ENCODE measurements at regions not wholly inside any gene's neighbourhood (a gene's known extent, or its start where the extent isn't known, plus 50 kb on each side); places are given as distances from the start of the nearest gene placed in this dataset.

DNA sequence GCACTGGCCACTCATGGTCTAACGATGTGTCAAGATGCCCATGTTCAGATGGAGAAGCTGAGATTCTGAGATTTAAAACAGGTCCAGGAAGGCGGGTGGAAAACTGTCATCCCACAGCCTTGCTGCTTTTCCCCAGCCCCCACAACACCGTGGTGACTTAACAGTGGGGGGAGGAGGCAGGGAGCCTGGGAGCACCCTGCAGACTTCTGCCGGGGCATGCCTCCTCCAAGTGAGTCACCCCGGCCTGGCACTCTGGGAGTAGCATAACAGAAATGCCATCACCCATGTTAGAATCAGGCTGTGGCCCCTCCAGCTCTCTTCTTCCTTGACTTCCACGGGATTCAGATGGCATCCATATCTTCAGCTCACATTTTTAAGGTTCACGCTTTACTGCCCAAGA, 164.8 kb downstream of the CBLN1 start:
- TF ChIP-seq, protein P1, sequence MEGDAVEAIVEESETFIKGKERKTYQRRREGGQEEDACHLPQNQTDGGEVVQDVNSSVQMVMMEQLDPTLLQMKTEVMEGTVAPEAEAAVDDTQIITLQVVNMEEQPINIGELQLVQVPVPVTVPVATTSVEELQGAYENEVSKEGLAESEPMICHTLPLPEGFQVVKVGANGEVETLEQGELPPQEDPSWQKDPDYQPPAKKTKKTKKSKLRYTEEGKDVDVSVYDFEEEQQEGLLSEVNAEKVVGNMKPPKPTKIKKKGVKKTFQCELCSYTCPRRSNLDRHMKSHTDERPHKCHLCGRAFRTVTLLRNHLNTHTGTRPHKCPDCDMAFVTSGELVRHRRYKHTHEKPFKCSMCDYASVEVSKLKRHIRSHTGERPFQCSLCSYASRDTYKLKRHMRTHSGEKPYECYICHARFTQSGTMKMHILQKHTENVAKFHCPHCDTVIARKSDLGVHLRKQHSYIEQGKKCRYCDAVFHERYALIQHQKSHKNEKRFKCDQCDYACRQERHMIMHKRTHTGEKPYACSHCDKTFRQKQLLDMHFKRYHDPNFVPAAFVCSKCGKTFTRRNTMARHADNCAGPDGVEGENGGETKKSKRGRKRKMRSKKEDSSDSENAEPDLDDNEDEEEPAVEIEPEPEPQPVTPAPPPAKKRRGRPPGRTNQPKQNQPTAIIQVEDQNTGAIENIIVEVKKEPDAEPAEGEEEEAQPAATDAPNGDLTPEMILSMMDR (IDR thresholded peaks at IDR 0.05; ENCODE audit: control extremely low read depth, extremely low read depth, low read depth, missing control alignments) = no peak
- ChIA-PET CTCF (interaction anchor here (1.2 kb wide), 1 partner anchor 22 kb away, joined by 3 read pairs; no protein-coding TSS in a partner anchor), POLR2A (no interaction called here)
- DNase-seq (ENCODE audit: extremely low spot score) = no peak

DNA sequence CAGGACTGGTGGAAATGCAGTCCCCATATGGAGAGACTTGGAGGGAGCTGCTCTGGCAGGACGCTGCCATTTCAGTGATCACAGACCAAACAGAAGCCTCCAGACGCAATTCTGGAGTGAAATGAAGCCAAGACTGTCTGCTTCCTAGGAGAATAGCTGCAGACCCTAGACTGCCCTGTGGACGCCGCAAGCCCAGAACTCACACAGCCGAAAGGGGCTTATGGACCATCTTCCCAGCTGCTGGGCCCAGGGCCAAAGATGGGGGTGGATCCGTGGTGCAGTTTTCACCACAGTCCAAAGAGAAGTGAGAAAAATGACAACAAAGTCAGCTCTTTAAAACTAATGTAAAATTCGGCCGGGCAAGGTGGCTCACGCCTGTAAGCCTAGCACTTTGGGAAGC, 165.7 kb downstream of the CBLN1 start:
- ChIA-PET POLR2A (no interaction called here), CTCF (no interaction called here)
- TF ChIP-seq, protein P1 (IDR thresholded peaks at IDR 0.05; ENCODE audit: control extremely low read depth, extremely low read depth, low read depth, missing control alignments) = no peak

DNA sequence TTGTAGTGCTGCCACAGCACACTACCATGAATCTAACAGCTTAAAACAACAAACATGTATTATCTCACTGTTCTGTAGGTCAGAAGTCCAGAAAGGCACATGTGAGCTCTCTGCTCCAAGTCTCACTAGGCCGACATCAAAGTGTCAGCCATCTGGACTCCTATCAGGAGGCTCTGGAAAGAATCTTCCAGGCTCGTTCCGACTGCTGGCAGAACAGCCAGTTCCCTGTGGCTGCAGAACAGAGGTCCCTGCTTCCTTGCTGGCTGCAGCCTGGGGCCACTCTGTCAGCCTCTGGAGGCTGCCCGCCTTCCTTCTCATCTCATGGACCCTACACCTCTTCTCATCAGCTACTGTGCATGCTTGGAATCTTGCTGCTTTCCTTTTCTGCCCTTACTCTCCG, 168.9 kb downstream of the CBLN1 start:
- no peak for DNase-seq (ENCODE audit: extremely low spot score)
- ChIA-PET POLR2A (no interaction called here), CTCF (interaction anchor here (1.8 kb wide), 1 partner anchor 17 kb away, joined by 5 read pairs; no protein-coding TSS in a partner anchor)
- TF ChIP-seq, protein P1 (IDR thresholded peaks at IDR 0.05; ENCODE audit: control extremely low read depth, extremely low read depth, low read depth, missing control alignments) = no peak

More for the DNA sequence above, 165.7 kb downstream of the CBLN1 start:
- DNase-seq (ENCODE audit: extremely low spot score) = no peak

DNA sequence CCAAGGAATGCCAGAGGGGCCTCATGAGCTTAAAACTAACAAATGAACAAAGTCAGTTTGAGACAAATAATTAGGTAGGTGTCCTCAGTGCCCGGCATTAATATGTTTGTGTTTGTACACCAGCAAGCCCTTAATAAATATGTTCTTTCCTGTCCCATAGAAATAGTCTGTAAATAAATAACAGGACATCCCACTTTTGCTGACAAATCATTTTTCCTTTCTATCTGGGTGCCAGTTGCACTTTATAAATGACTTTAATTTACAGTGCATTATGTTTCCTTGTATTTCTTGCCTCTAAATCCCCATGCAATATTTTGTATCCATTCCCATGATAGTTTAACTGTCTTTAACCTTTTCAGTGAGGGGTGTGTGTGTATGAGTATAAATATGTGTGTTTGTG, 170.3 kb downstream of the CBLN1 start:
- DNase-seq (ENCODE audit: extremely low spot score) = no peak
- TF ChIP-seq, protein P1 (IDR thresholded peaks at IDR 0.05; ENCODE audit: control extremely low read depth, extremely low read depth, low read depth, missing control alignments) = no peak
- ChIA-PET POLR2A (no interaction called here), CTCF (interaction anchor here (1.8 kb wide), 1 partner anchor 16 kb away, joined by 5 read pairs; no protein-coding TSS in a partner anchor)

DNA sequence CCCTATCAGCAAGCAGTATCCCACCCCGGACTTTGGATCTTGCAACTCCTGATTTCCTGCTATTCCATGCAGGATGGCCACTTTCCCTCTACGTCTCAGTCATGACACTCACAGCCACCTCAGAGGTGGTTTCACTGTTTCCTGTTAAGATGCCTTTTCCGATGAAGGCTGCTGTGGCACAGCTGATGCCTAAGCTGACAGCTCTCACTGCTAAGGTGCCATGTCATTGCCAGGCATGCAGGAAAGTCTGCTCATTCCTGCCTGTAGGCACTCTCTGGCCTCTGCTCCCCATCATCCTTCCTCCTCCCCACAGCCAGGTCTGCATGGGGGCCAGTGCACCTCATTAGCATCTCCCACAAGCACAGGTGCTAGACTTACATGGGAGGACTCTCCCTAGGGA, 173.0 kb downstream of the CBLN1 start:
- no peak for DNase-seq (ENCODE audit: extremely low spot score)
- ChIA-PET CTCF (no interaction called here), POLR2A (no interaction called here)
- TF ChIP-seq, protein P1 (IDR thresholded peaks at IDR 0.05; ENCODE audit: control extremely low read depth, extremely low read depth, low read depth, missing control alignments) = no peak

DNA sequence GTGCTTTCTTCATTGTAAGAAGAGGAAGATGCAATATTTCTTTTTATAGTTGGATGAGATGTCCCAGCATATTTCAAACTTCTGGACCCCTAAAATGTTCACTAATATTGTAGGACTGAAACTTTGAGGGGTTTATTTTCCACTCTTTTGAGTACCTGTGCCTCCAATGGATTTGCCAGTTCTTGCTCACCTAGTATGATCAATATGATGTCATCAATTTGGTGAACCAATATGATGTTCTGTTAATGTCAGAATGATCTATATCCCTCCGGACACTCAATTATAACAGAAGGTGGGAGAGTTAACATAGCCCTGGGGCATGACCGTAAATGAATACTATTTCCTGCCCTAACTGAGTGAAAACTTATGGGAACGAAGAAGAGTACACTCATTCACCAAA, 178.3 kb downstream of the CBLN1 start:
- no peak for DNase-seq (ENCODE audit: extremely low spot score)
- ChIA-PET POLR2A (no interaction called here), CTCF (no interaction called here)
- TF ChIP-seq, protein P1 (IDR thresholded peaks at IDR 0.05; ENCODE audit: control extremely low read depth, extremely low read depth, low read depth, missing control alignments) = no peak

DNA sequence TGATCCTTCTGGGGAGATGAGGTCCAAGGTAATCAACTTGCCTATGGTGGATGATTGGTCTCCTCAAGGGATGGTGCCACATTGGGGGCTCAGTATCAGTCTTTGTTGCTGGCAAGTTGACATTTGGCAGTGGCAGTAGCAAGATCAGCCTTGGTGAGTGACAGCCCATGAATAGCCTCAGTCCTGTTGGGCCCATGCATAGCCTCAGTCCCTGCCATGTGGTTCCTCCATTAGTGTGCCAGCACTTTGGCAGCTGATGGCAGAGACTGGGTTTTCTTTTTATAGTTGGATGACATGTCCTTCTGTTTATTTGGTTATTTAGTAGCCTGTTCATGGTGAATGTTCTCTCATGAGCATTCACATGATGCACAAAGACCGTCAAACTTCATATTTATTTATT, 179.6 kb downstream of the CBLN1 start:
- TF ChIP-seq, protein P1 (IDR thresholded peaks at IDR 0.05; ENCODE audit: control extremely low read depth, extremely low read depth, low read depth, missing control alignments) = no peak
- CTCF ChIA-PET = no interaction called here
- POLR2A ChIA-PET = no interaction called here
- DNase-seq (ENCODE audit: extremely low spot score) = no peak
